ENCODE measurements at regions not wholly inside any gene's neighbourhood (a gene's known extent, or its start where the extent isn't known, plus 50 kb on each side); places are given as distances from the start of the nearest gene placed in this dataset.

GRCh38 chr1:218025454-218025853, 259.6 kb upstream of the RRP15 start:
- DNase-seq = no peak

- no peak for DNase-seq
Observed at GRCh38 chr1:218027152-218027551, 257.9 kb upstream of the RRP15 start.

- peak in 1 of 2 experiments; percentile 20 for DNase-seq
Observed at GRCh38 chr1:218030846-218031245, 254.2 kb upstream of the RRP15 start.

- peak; percentile 25 to 52 for DNase-seq
Observed at GRCh38 chr1:218031901-218032300, 253.2 kb upstream of the RRP15 start.

- no peak for DNase-seq
Observed at GRCh38 chr1:218034468-218034867, 250.6 kb upstream of the RRP15 start.

GRCh38 chr1:218048828-218049420, 236.2 kb upstream of the RRP15 start:
- DNase-seq = peak; percentile 49 to 81

GRCh38 chr1:218049641-218050040, 235.5 kb upstream of the RRP15 start:
- DNase-seq = no peak

GRCh38 chr1:218058730-218059129, 226.4 kb upstream of the RRP15 start:
- no peak for DNase-seq

- no peak for DNase-seq
Observed at GRCh38 chr1:218064426-218064825, 220.7 kb upstream of the RRP15 start.

- DNase-seq = no peak
Observed at GRCh38 chr1:218066332-218066731, 218.8 kb upstream of the RRP15 start.

GRCh38 chr1:218068241-218068640, 216.9 kb upstream of the RRP15 start:
- no peak for DNase-seq

- no peak for DNase-seq
Observed at GRCh38 chr1:218069180-218069579, 215.9 kb upstream of the RRP15 start.

- no peak for DNase-seq
Observed at GRCh38 chr1:218073062-218073461, 212.0 kb upstream of the RRP15 start.

- DNase-seq = peak in 1 of 2 experiments; percentile 30
Observed at GRCh38 chr1:218078916-218079315, 206.2 kb upstream of the RRP15 start.

GRCh38 chr1:218079347-218079746, 205.7 kb upstream of the RRP15 start:
- no peak for DNase-seq

- DNase-seq = no peak
Observed at GRCh38 chr1:218079820-218080219, 205.3 kb upstream of the RRP15 start.

GRCh38 chr1:218080863-218081262, 204.2 kb upstream of the RRP15 start:
- DNase-seq = peak; percentile 64 to 94

- DNase-seq = peak in 1 of 2 experiments; percentile 29
Observed at GRCh38 chr1:218081358-218081757, 203.7 kb upstream of the RRP15 start.

GRCh38 chr1:218090459-218090858, 194.6 kb upstream of the RRP15 start:
- DNase-seq = no peak

GRCh38 chr1:218101409-218101808, 183.7 kb upstream of the RRP15 start:
- DNase-seq = no peak

GRCh38 chr1:218108034-218108433, 177.1 kb upstream of the RRP15 start:
- DNase-seq = no peak

GRCh38 chr1:218112862-218113261, 172.2 kb upstream of the RRP15 start:
- no peak for DNase-seq

GRCh38 chr1:218123968-218124367, 161.1 kb upstream of the RRP15 start:
- no peak for DNase-seq

- DNase-seq = no peak
Observed at GRCh38 chr1:218135371-218135770, 149.7 kb upstream of the RRP15 start.

GRCh38 chr1:218139761-218140160, 145.3 kb upstream of the RRP15 start:
- DNase-seq = no peak

All from NCI-H524 (cell line).